LNCaP clone FGC (cell line): ENCODE measurements at regions not wholly inside any gene's neighbourhood (a gene's known extent, or its start where the extent isn't known, plus 50 kb on each side); places are given as distances from the start of the nearest gene placed in this dataset.

Experiments
- DNase-seq: peaks from one replicate; pipeline ENCODE4 v3.0.0-alpha.2; 2011; ENCODE audit warnings: low read depth
- H3K4me3 ChIP-seq: 2 replicates; pipeline ENCODE4 v1.5.1; 2011; ENCODE audit warnings: mild to moderate bottlenecking, low read depth, low read length, control low read depth
- TF ChIP-seq, protein P1 (sequence below): IDR thresholded peaks from 2 replicates; pipeline ENCODE4 v1.5.1; 2012; ENCODE audit warnings: mild to moderate bottlenecking; ENCODE audit not compliant: control insufficient read depth, insufficient read depth; ENCODE audit errors: extremely low read depth

DNA sequence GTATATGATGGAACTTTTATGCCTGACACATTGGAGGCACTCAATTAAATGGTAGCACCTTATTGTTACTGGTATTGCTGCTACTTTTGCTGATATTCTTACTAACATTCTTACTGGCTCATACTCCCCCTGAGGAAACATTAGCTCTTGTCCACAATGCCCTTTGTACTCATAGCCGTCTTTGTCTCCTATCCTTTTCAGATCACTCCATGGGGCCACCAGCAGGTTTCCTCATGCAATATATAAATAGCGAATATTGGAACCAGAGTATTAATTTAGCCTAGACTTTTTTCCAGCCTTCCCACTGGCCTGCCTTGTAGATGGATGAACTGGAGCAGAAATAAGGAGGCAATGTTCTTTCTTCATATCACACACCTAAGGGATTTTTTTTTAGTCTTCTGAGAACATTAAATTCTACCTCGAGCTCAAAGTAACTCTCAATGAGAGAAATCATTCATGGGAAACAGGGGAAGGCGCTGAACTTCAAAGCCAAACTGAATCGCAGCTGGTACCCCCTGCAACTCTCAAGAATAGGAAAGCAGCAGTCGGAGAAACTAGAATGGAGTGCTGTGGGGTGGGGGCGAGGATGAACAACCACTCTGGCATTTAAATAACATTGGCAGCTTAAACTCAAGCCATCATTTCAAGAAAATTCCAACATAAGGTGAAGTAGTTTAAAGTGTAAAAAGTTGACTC, 300.3 kb downstream of the TAFA4 start:
- DNase-seq = no peak
- H3K4me3 ChIP-seq = no peak overlapping the region

GRCh38 chr3:68620211-68620610, 312.1 kb downstream of the TAFA4 start:
- TF ChIP-seq, protein P1, sequence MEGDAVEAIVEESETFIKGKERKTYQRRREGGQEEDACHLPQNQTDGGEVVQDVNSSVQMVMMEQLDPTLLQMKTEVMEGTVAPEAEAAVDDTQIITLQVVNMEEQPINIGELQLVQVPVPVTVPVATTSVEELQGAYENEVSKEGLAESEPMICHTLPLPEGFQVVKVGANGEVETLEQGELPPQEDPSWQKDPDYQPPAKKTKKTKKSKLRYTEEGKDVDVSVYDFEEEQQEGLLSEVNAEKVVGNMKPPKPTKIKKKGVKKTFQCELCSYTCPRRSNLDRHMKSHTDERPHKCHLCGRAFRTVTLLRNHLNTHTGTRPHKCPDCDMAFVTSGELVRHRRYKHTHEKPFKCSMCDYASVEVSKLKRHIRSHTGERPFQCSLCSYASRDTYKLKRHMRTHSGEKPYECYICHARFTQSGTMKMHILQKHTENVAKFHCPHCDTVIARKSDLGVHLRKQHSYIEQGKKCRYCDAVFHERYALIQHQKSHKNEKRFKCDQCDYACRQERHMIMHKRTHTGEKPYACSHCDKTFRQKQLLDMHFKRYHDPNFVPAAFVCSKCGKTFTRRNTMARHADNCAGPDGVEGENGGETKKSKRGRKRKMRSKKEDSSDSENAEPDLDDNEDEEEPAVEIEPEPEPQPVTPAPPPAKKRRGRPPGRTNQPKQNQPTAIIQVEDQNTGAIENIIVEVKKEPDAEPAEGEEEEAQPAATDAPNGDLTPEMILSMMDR = no peak
- H3K4me3 ChIP-seq = no peak overlapping the region
- peak; percentile 23 for DNase-seq

More for the DNA sequence above, 300.3 kb downstream of the TAFA4 start:
- TF ChIP-seq, protein P1 = no peak

- TF ChIP-seq, protein P1 = no peak
- no peak overlapping the region for H3K4me3 ChIP-seq
- DNase-seq = no peak
These were observed 318.3 kb downstream of the TAFA4 start for GRCh38 chr3:68614087-68614486.

DNA sequence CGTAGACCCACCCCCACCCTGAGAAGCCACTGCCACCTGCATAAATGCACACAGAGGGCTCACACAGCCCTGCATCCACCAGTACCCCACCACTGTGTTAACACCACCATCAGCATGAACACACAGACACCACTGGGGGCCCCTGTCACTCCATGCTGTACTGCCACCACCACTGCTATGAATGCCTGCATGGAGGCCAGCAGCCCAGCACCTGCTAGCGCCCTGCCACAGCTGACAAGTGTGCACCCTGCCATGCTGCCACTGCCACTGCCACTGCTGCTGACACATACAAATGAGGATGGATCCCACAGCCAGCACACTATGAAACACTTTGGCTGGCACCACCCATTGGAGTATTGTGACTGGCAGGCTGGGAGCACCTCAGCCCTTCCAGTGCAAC, 361.0 kb downstream of the TAFA4 start:
- TF ChIP-seq, protein P1 = no peak
- H3K4me3 ChIP-seq = no peak overlapping the region
- no peak for DNase-seq

DNA sequence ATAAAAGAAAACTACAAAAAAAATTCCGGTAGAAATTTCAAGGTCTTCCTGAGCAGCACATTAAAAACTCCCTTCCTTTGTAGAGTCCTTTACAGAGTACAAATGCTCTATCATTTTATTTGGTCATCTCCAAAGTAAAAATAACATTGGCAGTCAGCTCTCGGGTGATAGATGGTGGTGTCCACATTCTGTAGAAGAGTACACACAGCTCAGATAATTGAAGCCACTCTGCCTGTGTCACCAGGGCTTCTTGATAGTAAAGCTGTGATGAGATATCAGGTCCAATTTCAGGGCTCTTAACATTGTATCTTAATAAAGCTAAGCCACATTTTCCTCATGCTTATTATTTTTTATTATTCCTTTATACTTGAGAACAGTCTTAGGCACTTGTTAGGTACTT, 371.6 kb downstream of the TAFA4 start:
- no peak overlapping the region for H3K4me3 ChIP-seq
- TF ChIP-seq, protein P1 = no peak
- DNase-seq = no peak

- H3K4me3 ChIP-seq = no peak overlapping the region
- no peak for DNase-seq
- TF ChIP-seq, protein P1 = no peak
These were observed 396.6 kb downstream of the TAFA4 start for GRCh38 chr3:68535782-68536181.

- TF ChIP-seq, protein P1 = no peak
- no peak for DNase-seq
- no peak overlapping the region for H3K4me3 ChIP-seq
These were observed 409.0 kb downstream of the TAFA4 start for GRCh38 chr3:68523330-68523729.
